Stimulated activated CD4-positive, alpha-beta T cell treated with anti-CD3 and anti-CD28 coated beads, Interleukin-12 subunit alpha, Interleukin-12 subunit beta, amount 100 ng/mL, for 48 hours (primary cell): ENCODE measurements at regions not wholly inside any gene's neighbourhood (a gene's known extent, or its start where the extent isn't known, plus 50 kb on each side); places are given as distances from the start of the nearest gene placed in this dataset.

Experiments used
- DNase-seq, 3 donors: peaks; one replicate each; pipeline ENCODE4 v3.0.0-alpha.2; 2020; ENCODE audit warnings: low read depth in 2 of 3, low spot score in 1 of 3

DNA sequence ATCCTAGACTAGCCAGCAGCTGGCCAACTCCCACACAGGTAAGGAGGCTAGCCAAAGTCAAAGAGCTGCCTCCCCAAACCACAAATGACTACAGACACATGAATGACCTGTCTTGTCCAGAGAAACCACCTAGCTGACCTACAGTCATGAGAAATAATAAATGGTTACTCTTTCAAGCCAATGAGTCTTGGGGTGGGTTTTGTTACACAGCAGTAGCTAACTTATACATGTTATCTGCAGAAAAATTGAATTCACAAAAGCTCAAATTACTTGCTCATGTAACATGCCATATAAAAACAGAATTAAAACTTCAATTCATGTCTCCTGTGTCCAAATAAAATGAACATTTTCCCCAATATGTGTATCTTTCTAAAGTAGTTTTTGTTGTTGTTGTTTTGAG lies 307.4 kb upstream of the NR2F2 start:
- DNase-seq: no peak

DNA sequence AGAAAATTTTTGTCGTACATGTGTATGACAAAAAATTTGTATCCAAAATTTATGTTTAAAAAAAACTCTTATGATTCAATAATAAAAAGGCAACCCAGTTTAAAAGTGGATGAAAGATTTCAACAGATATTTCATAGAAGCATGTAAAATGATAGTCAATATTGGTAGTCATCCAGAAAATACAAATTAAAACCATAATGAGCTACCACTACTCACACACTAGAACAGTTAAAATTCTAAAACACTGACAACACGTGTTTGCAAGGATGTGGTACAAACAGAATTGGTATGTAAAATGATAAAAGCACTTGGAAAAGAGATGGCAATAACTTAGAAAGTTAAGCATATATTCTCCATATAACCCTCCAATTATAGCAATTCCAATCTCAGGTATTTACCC lies 303.0 kb upstream of the NR2F2 start:
- no peak for DNase-seq

DNA sequence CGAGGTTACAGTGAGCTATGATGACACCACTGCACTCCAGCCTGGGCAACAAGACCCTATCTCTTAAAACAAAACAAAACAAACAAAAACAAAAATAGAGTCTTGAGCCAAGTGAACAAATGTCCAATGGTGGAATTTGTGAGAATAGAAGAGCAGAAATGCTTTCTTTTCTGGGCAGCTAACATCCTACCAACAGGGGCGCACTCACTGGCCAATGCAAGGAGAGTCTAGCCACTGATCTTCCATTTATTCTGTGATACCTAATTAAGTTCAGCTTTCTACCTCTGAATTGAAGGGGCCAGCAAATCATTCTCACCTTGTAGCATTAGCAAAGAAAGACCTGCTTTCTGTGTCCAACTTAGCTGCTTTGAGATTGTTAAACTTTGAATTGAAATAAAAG lies 301.9 kb upstream of the NR2F2 start:
- no peak for DNase-seq

DNA sequence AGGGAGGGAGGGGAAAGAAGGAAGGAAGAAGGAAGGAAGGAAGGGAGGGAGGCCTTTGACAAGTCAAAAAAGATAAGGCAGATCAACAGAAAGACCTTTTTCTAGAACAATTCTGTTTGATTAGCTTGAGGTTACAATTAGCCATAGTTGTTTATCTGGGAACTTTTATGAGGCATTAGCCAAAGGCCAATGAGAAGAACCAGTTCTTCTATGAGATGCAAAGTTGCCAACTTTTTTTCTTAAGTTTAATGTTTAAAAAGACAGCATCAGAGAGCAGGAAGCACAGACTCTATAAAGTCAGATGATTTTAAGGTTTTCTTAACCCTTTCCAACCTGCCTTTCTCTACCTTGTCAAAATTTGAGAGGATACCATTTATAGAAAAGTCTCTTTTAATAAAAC lies 301.3 kb upstream of the NR2F2 start:
- DNase-seq: no peak

DNA sequence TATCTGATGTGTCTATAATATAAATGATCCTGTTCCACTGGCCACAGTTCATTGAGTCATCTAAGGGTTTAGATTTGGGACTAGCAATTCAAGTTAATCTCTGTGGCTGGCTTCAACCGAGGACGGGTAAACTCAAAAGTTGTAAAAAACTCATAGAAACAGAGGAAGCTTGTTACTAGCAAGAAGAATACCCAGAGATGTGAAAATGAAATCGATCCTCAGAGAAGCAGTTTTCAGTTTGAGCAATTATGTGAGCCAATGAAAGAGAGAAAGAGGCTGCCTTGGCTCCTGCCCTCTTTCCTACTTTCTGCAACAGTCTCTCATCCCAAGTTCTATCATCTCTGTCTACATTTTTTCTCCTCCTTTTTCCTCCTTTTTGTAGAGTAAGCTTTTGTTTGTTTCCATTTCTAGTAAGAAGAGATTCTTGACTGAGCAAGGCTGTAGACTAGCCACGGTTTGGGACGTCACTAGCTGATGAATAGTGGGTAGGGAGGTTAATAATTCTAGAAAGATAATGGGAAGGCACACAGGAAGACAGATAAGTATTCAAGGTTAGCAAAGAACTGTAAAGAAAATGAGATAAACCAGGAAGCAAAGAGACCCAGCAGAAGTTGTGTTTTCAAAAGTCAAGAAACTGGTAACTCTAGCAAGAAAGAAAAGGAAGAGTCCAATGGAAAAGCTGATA lies 298.9 kb upstream of the NR2F2 start:
- no peak for DNase-seq

DNA sequence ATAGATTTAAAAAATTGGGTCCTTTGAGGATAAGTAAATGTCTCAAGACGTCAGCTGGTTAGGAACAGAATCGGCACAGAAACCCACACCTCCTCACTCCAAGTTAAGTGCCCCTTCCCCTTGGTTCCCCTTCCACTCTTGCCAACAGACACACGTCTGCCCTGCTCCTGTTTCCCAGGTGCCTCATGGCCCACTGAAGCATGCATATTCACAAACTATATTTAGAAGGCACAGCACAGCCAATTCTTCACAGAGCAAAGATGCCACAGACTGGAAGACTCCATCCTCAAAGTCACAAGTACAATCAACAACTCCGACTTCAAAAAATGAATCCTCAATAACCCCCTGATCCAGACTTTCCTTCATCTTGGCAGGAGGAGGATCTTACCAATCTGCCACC lies 295.4 kb upstream of the NR2F2 start:
- DNase-seq: no peak

DNA sequence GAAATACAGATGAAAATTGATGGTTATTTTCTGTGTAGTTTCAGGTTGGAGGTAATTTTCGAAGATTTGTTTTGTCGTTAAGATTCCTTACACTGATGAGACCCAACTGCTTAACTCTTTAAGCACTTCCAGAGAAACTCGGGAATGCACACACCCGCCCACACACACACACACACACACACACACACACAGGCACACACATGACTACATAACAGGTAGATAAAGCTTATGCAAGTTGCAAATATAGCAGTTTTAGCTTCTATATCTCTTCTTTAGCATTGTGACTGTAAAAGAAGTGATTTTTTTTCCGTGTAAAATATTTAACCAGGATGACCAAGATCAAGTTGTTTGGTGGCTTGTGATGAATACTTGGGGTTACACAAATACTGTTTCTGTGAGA lies 294.9 kb upstream of the NR2F2 start:
- no peak for DNase-seq

DNA sequence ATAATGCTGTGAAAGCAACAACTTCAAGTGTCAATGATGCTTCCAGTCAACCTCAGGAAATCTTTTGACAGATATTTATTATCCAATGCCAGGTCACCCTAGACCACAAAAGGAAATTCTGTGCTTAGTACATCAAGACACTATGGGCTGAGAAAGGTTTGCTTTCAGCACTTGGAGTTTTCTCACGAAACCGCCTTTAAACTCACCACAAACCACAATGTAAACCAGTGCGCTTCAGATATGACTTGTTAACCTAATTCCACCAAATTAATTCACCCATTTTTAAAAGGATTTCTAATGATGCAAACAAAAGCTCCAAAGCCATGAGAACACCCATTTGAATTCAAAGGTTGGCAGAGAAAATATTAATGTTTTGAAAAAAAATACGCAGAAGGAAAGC lies 292.9 kb upstream of the NR2F2 start:
- DNase-seq: no peak

DNA sequence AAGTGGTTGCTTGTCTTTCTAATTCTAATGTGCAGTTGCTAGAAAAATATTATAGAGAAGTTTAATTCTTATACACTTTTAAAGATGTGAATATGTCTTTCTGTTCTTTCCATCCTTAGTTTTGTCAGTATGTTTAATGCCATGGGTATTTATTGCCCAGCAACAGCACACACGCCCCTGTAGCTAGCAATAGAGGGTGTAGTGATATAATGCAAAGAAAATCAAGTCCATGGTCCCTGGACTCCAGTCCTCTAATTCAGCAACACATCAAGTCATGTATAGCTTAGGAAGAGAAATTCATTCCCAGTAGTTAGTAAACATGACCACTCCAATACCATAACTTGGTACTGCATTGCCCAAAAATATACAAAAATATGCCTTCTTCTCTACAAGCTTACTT lies 292.4 kb upstream of the NR2F2 start:
- no peak for DNase-seq

DNA sequence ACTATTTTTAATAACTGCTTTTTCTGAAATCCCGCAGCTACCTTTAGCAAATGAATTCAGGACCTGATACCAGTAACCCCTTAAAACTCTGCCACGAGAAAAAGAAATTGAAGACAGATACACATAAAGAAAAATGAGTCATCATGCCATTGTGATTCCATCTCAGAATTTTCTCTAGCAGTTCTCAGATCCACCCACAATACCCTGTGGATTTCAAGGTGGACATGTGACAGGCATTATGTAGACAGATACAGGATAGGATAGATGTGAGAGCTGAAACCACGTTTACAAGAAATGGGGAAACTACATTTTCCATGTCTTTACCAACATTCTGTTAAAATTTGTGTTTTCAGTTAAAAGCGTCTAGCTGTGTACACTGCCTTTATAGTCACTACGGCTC lies 291.9 kb upstream of the NR2F2 start:
- DNase-seq: no peak

DNA sequence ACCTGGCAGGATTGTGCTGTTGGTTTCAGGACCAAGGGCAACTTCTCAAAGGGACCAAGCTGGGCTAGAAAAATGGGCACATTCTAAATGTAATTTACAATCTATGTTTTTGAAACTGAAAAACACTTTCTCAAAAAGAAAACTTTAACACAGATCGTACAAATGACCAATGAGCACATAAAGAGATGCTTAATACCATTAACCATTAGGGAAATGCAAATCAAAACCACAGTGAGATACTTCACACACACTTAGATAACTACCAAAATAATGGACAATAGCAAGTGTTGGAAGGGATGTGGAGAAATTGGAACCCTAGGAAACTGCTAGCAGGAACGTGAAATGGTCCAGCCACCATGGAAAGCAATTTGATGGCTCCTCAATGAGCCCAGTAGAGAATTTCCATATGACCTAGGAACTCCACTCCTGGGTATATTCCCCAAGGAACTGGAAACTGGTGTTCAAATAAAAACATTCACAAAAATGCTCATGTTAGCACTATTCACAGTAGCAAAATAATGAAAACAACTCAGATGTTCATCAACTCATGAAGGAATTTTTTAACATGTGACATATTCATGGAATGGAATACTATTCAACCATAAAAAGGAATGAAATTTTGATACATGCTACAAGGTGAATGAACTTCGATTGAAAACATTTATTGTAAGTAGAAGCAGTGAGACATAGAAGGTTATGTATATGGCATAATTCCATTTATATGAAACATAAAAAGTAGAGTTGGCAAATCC lies 288.3 kb upstream of the NR2F2 start:
- no peak for DNase-seq

DNA sequence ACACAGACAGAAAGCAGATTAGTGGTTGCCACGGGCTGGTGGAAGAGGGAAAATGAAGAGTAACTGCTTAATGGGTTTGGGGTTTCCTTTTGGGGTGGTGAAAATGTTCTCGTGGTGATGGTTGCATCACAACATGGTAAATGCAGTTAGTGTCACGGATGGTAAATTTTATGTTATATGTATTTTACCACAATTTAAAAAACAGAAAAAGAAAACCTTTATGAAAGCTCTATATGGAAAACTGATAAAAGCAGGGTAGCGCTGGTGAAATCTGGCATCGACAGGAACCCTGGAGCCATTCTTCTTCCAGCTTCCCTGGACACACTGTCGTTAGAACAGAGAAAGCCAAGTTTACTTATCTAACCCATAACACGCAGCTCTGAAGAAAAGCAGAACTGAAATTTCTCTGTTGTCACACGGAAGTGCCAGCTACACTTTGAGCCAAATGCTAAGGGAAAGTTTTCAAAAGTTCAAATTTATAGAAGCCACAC lies 287.7 kb upstream of the NR2F2 start:
- DNase-seq: no peak

DNA sequence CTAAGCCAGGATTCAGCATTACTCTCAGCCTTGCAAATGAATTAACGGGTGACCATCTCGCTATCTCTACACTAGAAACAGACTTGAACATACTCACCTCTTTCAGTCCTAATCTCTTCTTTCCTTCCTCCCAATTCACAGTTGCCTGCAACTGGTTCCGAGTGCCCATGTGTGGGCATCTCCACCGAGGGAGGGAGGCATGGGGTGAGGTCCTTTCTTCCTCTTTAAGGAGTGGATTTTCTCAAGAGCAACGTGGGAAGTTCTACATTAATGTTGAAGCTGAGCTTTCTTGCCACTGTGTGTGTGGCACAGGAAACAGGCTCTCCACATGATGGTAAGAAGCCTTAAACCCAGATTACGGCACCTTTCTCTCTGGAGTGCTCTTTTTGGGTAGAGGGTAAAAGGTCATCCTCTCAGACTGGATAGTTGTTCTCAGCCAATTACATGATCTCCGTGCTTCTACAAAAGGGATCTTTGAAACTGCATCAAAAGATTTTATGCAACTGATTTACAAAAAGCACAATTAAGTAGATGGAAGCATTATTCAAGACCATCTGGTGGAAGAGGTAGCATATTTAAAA lies 286.8 kb upstream of the NR2F2 start:
- DNase-seq: no peak

DNA sequence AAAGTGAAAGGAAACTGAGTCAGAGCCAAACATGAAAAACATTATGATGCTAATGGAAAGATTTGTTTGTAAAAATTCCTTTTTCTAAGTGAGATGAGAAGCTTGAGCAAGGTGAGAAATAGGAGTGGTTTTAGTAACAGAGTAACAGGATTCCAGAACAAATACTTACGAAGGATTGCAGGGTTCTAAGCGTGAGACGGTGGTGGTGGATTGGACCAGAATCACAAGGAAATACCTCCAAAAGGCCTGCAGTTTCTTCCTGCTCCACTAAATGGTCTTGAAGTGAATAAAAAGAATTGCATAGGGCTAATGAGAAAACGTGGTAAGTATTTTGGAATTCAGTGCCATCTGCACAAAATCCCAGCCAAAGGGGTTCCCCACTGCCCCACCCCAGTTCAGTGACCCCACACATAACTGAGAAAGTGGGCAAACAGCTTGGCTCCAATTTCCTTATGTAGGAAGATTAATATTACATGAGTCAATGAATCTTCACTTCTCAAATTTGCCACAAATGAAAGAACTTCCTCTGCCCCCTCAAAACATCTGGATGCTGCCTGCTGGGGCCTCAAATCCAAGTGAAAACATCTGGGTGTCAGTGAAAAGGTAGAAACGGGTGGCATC lies 283.8 kb upstream of the NR2F2 start:
- no peak for DNase-seq

DNA sequence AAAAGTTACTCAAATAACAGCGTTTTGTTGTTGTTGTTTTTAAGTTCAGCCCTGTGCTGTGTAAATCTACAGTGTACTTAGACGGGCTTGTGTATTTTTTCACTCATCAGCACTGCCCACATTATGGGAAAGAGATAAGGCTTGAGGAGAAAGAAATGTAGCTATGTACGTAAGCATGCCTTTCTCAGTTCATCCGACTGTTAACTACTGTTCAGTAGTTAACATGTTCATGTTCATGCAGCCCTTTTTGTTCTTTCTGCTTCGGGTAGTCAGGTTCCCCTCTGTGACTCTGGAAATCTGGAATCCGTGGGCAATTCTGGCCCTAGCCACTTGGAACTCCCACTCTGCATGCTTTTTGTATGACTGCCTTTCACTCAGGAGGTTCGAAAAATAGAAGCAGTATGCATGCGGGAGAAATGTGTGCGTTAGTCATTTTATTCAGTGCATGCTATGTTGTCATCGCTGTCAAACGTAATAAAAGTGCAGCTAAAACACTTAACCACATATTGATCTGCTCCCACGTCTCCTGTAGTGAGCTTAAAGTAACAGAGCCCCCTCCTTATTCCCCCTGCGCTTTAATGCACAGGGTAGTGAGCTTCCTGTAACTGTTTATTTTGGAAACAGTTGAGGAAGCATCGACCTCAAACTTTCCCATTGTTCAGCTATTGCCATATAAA lies 283.1 kb upstream of the NR2F2 start:
- no peak for DNase-seq

DNA sequence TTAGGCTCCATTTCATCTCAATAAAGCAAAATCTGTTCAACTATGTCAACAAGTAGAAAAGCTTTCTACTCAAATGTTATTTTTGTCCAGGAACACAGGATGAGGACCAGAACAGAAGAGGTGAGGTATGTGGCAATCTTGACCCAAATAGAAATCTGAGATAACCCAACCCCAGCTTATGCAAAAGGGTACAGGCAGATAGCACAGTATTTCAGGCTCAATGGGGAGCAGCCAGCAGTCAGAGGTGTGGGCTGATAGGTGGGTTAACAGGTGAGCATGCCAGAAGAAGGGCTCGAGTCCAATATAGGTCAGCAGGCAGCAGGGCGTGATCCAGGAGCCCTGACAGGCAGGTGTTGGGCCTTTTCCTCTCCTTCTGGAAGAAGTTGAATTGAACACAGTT lies 281.2 kb upstream of the NR2F2 start:
- no peak for DNase-seq

DNA sequence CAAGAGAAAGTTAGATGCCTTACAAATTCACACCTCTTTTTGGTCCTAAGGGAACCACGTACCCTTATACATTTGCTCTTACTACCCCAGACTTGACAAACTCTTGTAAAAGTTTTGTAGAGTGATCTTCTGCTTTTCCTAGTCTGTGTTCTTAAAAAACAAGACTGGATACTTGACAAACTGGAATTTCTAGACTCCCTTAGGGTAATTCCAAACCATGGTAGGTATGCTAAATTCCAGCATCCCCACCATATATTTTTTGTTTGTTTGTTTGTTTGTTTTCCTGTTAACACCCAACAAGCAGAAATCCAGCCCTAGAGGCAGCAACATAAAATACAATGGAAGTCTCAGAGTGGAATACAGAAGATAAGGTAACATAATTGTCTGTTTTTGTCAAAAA lies 280.7 kb upstream of the NR2F2 start:
- no peak for DNase-seq

DNA sequence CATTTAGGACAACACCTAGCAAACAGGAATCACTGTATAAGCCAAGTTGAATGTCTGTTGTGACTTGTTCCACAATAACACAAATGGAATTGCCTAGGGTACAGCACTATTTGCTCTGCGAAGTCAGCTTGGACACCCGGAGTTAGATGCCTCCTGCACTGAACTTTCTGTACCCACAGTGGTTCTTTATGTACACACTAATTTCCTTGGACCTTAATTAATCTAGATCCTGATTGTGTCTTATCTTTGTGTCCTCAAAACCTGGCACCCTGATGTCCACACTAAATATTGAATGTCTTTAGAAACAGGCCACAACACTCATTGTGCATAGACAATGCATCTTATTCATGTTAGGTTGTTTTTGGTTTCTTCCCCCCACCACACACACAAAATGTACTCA lies 278.9 kb upstream of the NR2F2 start:
- DNase-seq: no peak

DNA sequence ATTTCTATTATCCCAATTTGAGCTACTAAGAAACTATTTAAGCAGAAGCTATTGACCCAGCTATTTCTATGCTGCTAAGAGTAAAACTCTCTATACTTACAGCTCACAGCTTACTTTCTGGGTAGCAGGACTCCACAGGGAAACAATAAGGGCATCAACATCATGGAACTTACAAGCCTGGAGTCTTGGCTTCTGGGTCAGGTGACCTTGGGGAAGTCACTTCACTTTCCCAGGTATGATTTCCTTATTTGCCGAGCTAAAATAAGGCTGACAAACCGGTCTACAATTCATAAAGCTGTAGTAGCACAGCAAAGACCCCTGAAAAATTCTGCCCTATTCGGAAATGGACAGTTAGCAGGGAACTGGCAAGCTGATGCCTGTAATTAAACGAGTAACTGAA lies 278.3 kb upstream of the NR2F2 start:
- DNase-seq: no peak

DNA sequence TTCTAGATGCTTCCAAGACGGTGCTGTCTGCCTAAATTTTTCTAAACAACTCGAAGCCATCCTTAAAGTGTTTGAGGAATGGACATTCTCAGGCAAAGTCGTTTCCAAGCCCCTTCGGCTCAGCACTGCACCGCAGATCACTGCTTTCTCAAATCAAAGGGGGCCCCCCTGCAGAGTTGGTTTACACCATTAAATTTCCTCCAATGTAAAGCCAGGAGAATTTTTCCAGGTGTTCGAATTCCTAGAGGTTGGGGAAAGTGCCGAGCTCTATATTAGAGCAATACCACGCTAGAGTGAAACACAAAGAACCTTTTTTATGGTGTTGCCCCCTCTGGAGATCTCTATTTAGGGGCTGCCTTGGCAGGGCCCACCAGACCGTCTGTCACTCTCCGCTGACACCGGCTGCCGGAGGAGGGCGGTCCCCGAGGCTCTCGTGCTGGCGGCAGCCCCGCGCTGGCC lies 277.9 kb upstream of the NR2F2 start:
- no peak for DNase-seq

DNA sequence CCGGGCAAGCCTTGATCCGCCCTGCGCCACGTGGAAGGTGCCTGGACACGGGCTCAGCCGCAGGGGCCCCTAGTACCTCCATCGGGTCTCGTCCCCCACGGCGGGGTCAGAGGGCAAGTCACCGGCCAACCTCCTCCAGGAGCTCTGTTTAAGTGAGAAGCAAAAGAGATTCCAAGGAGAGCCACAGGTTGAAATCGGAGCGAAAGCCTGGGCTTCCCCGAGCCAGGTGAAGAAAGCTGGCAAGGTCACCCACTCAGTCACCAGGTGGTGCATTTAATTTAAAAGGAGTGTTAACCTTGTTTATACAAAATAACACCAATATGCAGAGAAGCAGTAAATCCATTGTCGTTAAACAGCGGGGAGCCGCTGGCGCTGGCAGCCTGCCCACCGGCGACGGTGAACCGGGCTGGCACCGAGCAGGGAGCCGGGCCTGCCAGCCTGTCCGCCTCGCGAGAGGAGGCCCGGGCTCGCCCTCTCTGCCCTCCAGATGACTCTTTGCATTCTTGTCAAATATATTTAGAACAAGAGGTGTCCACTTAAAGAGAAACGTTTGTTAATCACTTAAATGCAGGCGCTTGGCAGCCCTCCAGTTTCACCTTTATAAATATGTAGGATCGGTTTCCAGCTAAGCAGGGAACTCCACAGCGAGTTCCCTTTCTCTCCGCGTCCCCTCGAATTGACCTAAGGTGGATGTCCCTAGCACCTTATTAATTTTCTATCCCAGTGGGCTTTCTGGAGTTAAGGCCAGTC lies 277.3 kb upstream of the NR2F2 start:
- no peak for DNase-seq
